Endothelial cell of umbilical vein (primary cell): ENCODE measurements at regions not wholly inside any gene's neighbourhood (a gene's known extent, or its start where the extent isn't known, plus 50 kb on each side); places are given as distances from the start of the nearest gene placed in this dataset.

Experiments used
- BruUV-seq: library from RNA; stranded (reverse); fragments of 400-500 nt; replicated peaks from 2 replicates; lab custom pipeline; 2021; lab: Mats Ljungman, UMichigan
- CTCF ChIA-PET: fragments of 300-600, 350-600 bp; sonication (Branson Sonifier 250); formaldehyde crosslinking; loops from one replicate; lab custom pipeline; 2021; ENCODE audit warnings: antibody characterized with exemption, inconsistent platforms; lab: Charles Lee
- POLR2A ChIA-PET: fragments of 300-600, 350-600 bp; sonication (Branson Sonifier 250); formaldehyde crosslinking; loops from one replicate; lab custom pipeline; 2021; ENCODE audit warnings: antibody characterized with exemption, inconsistent platforms; lab: Charles Lee
- DNase-seq: peaks from one replicate; pipeline ENCODE4 v3.0.0-alpha.2; 2011; ENCODE audit warnings: low read depth, low spot score
- FAIRE-seq: peaks from 2 replicates; lab custom pipeline; 2011; peaks lifted over from hg19 to GRCh38; lab: Jason Lieb, UNC
- H2AFZ ChIP-seq: 2 replicates; pipeline ENCODE4 v1.6.0; 2012; ENCODE audit warnings: low read depth, low read length, control low read depth, inconsistent platforms
- H3K27ac ChIP-seq: 2 replicates; pipeline ENCODE4 v1.5.1; 2011; ENCODE audit warnings: low read depth, mild to moderate bottlenecking, control low read depth, low read length, moderate library complexity; ENCODE audit not compliant: insufficient read depth
- H3K27me3 ChIP-seq, 2 experiments: 2 replicates each; pipeline versions ENCODE4 v1.6.0 to v1.6.1; 2011; ENCODE audit warnings: low read length in 2 of 2, mixed read lengths in 1 of 2; ENCODE audit not compliant: control insufficient read depth in 2 of 2, insufficient read depth in 2 of 2
- H3K36me3 ChIP-seq, 2 experiments: 2 replicates in 1 of 2; 3 replicates in 1 of 2; pipeline ENCODE4 v1.5.1; 2011; ENCODE audit warnings: low read length in 2 of 2, mild to moderate bottlenecking in 1 of 2, moderate library complexity in 1 of 2; ENCODE audit not compliant: control insufficient read depth in 2 of 2, insufficient read depth in 2 of 2; ENCODE audit errors: extremely low read depth in 1 of 2
- H3K4me1 ChIP-seq: 3 replicates; pipeline ENCODE4 v1.5.1; 2011; ENCODE audit warnings: mild to moderate bottlenecking, low read length; ENCODE audit not compliant: control insufficient read depth, insufficient read depth; ENCODE audit errors: extremely low read depth
- H3K4me2 ChIP-seq: 2 replicates; pipeline ENCODE4 v1.6.1; 2011; ENCODE audit warnings: low read length, control low read depth, mixed read lengths; ENCODE audit not compliant: insufficient read depth
- H3K4me3 ChIP-seq, 3 experiments: fragments of 200-600 bp in 1 of 3; sonication (generic), shearing (Covaris generic) in 1 of 3; replicated peaks in 1 of 3; 2 replicates each; pipeline ENCODE4 v1.5.1; 2011 to 2016; ENCODE audit warnings: control low read depth in 3 of 3, low read length in 3 of 3, mild to moderate bottlenecking in 2 of 3, inconsistent platforms in 1 of 3, low read depth in 1 of 3, moderate library complexity in 1 of 3; ENCODE audit not compliant: insufficient read depth in 1 of 3
- H3K79me2 ChIP-seq: 2 replicates; pipeline ENCODE4 v1.6.0; 2012; ENCODE audit warnings: low read length, inconsistent platforms; ENCODE audit not compliant: control insufficient read depth, insufficient read depth
- H3K9ac ChIP-seq: replicated peaks from 2 replicates; pipeline ENCODE3; 2011; ENCODE audit warnings: low read length, control low read depth; ENCODE audit not compliant: insufficient read depth; ENCODE audit errors: extremely low read depth
- H3K9me1 ChIP-seq: replicated peaks from 3 replicates; pipeline ENCODE4 v1.6.0; 2011; ENCODE audit warnings: mild to moderate bottlenecking, low read length; ENCODE audit not compliant: control insufficient read depth, insufficient read depth; ENCODE audit errors: extremely low read depth
- H3K9me3 ChIP-seq: replicated peaks from 2 replicates; pipeline ENCODE4 v1.5.1; 2012; ENCODE audit warnings: low read length, inconsistent platforms; ENCODE audit not compliant: control insufficient read depth, insufficient read depth
- H4K20me1 ChIP-seq: replicated peaks from 2 replicates; pipeline ENCODE3; 2011; ENCODE audit warnings: mild to moderate bottlenecking, low read length; ENCODE audit not compliant: control insufficient read depth, insufficient read depth; ENCODE audit errors: extremely low read depth
- EZH2 ChIP-seq: IDR thresholded peaks from 2 replicates; pipeline ENCODE4 v1.6.1; 2012; ENCODE audit warnings: borderline replicate concordance, low read depth, mild to moderate bottlenecking, moderate library complexity, low read length, inconsistent platforms; ENCODE audit not compliant: severe bottlenecking
- FOS ChIP-seq: IDR thresholded peaks from 2 replicates; pipeline ENCODE4 v1.6.1; 2011; ENCODE audit warnings: mild to moderate bottlenecking, low read length, moderate library complexity, borderline replicate concordance; ENCODE audit not compliant: insufficient read depth
- GATA2 ChIP-seq: IDR thresholded peaks from 2 replicates; pipeline ENCODE4 v1.7.0; 2011; ENCODE audit warnings: low read depth, mild to moderate bottlenecking, moderate library complexity, mixed read lengths, low read length; ENCODE audit not compliant: insufficient read length, insufficient read depth
- JUN ChIP-seq: IDR thresholded peaks from 2 replicates; pipeline ENCODE4 v1.6.1; 2011; ENCODE audit warnings: borderline replicate concordance, low read depth; ENCODE audit not compliant: insufficient read length, insufficient read depth
- MYC ChIP-seq: IDR thresholded peaks from one replicate; pipeline ENCODE4 v1.6.1; 2011; ENCODE audit warnings: mild to moderate bottlenecking, low read depth, low read length
- POLR2A ChIP-seq: IDR thresholded peaks from 2 replicates; pipeline ENCODE4 v1.6.1; 2012; ENCODE audit warnings: low read depth, mild to moderate bottlenecking, control low read depth, low read length
- POLR2AphosphoS5 ChIP-seq: IDR thresholded peaks from 2 replicates; pipeline ENCODE4 v1.6.1; 2012; ENCODE audit warnings: low read depth, mild to moderate bottlenecking, control low read depth, low read length, moderate library complexity; ENCODE audit not compliant: insufficient read depth
- dilution Hi-C: fragments of 300-500 bp; cut with MboI; formaldehyde crosslinking; loops from one replicate; pipeline ENCODE4 v1.15.0; 2019; ENCODE audit warnings: low sequenced_read_pairs; ENCODE audit not compliant: extremely low pct_ligation_motif_present
- intact Hi-C: fragments of 100-400 bp; cut with micrococcal nuclease; formaldehyde crosslinking; loops from one replicate; pipeline ENCODE4 v1.10.0; 2022
- TF ChIP-seq, protein P1 (sequence below), 2 donors: IDR thresholded peaks; 1 replicate in 1 of 2; 2 replicates in 1 of 2; pipeline ENCODE4 v1.5.1; 2011; ENCODE audit warnings: low read length in 2 of 2, mild to moderate bottlenecking in 2 of 2, moderate library complexity in 2 of 2, control low read depth in 1 of 2, inconsistent platforms in 1 of 2, low read depth in 1 of 2; ENCODE audit not compliant: insufficient read depth in 1 of 2; ENCODE audit errors: extremely low read depth in 1 of 2
- TF ChIP-seq, protein P2 (sequence below): IDR thresholded peaks from 2 replicates; pipeline ENCODE4 v1.6.1; 2011; ENCODE audit not compliant: insufficient read depth, insufficient read length

- H3K4me1 ChIP-seq, result no peaks in the 10 kb centered on the region
- H2AFZ ChIP-seq, result no peak overlapping the region
- no peak overlapping the region for H3K4me2 ChIP-seq
- POLR2A ChIA-PET, result no interaction called here
- no peaks in the 10 kb centered on the region for H3K36me3 ChIP-seq
- dilution Hi-C loops, result no loop called here
- H3K27me3 ChIP-seq, result no peaks in the 10 kb centered on the region
- no peaks in the 10 kb centered on the region for H3K9me3 ChIP-seq
- no peak for DNase-seq
- intact Hi-C loops, result no loop called here
- CTCF ChIA-PET, result interaction anchor here (0.9 to 1.4 kb wide), 3 partner anchors 9 to 39 kb away, joined by 3 to 5 read pairs (median 3); no protein-coding TSS in a partner anchor
- no peaks in the 10 kb centered on the region for H3K9me1 ChIP-seq
- no TSS peak for BruUV-seq
- no peaks in the 10 kb centered on the region for H4K20me1 ChIP-seq
- no peak for TF ChIP-seq POLR2AphosphoS5
- TF ChIP-seq, protein P1, sequence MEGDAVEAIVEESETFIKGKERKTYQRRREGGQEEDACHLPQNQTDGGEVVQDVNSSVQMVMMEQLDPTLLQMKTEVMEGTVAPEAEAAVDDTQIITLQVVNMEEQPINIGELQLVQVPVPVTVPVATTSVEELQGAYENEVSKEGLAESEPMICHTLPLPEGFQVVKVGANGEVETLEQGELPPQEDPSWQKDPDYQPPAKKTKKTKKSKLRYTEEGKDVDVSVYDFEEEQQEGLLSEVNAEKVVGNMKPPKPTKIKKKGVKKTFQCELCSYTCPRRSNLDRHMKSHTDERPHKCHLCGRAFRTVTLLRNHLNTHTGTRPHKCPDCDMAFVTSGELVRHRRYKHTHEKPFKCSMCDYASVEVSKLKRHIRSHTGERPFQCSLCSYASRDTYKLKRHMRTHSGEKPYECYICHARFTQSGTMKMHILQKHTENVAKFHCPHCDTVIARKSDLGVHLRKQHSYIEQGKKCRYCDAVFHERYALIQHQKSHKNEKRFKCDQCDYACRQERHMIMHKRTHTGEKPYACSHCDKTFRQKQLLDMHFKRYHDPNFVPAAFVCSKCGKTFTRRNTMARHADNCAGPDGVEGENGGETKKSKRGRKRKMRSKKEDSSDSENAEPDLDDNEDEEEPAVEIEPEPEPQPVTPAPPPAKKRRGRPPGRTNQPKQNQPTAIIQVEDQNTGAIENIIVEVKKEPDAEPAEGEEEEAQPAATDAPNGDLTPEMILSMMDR (IDR thresholded peaks at IDR 0.05; ENCODE audit: extremely low read depth in 1 of 2, insufficient read depth in 1 of 2, low read depth in 1 of 2, low read length in 2 of 2), result no peak
- H3K79me2 ChIP-seq, result no peaks in the 10 kb centered on the region
- H3K27ac ChIP-seq, result no peak overlapping the region
- no peak overlapping the region for H3K4me3 ChIP-seq
- H3K9ac ChIP-seq, result no peak overlapping the region
- FAIRE-seq, result no peak
These were observed 224.7 kb downstream of the MTX2 start for GRCh38 chr2:176493909-176494308.

- Histone ChIP-seq H3K36me3 (no peaks in the 10 kb centered on the region), H3K4me3 (no peak overlapping the region), H3K79me2 (no peaks in the 10 kb centered on the region), H3K9me3 (no peaks in the 10 kb centered on the region), H3K9ac (no peak overlapping the region), H3K4me2 (no peak overlapping the region), H2AFZ (no peak overlapping the region), H4K20me1 (no peaks in the 10 kb centered on the region), H3K4me1 (no peaks in the 10 kb centered on the region), H3K27ac (no peak overlapping the region), H3K27me3 (no peaks in the 10 kb centered on the region), H3K9me1 (no peaks in the 10 kb centered on the region)
- TF ChIP-seq POLR2AphosphoS5, result no peak
- no peak for TF ChIP-seq EZH2
- no peak for TF ChIP-seq POLR2A
- TF ChIP-seq, protein P2, sequence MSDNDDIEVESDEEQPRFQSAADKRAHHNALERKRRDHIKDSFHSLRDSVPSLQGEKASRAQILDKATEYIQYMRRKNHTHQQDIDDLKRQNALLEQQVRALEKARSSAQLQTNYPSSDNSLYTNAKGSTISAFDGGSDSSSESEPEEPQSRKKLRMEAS, result no peak
- TF ChIP-seq, protein P1 (IDR thresholded peaks at IDR 0.05; ENCODE audit: extremely low read depth in 1 of 2, insufficient read depth in 1 of 2, low read depth in 1 of 2, low read length in 2 of 2), result no peak
- no peak for TF ChIP-seq GATA2
- no peak for TF ChIP-seq MYC
- TF ChIP-seq FOS, result no peak
- no peak for TF ChIP-seq JUN
- CTCF ChIA-PET, result interaction anchor here (1.4 kb wide), 1 partner anchor 40 kb away, joined by 5 read pairs; no protein-coding TSS in a partner anchor
- dilution Hi-C loops (no loop called here), intact Hi-C loops (no loop called here)
- POLR2A ChIA-PET, result interaction anchor here (0.6 kb wide), 1 partner anchor 99 kb away, joined by 5 read pairs; no protein-coding TSS in a partner anchor
- FAIRE-seq, result no peak
- no TSS peak for BruUV-seq
- DNase-seq, result no peak
These were observed 225.7 kb downstream of the MTX2 start for GRCh38 chr2:176494949-176495353.
